Karpas-422 (cell line): ENCODE measurements at regions not wholly inside any gene's neighbourhood (a gene's known extent, or its start where the extent isn't known, plus 50 kb on each side); places are given as distances from the start of the nearest gene placed in this dataset.

Experiments used
- DNase-seq: peaks from one replicate; pipeline ENCODE4 v3.0.0-alpha.2; 2015
- H2AFZ ChIP-seq: fragments of 200-600 bp; sonication (generic); 2 replicates; pipeline ENCODE4 v1.6.1; 2014; ENCODE audit warnings: antibody characterized with exemption, low read length, mixed read lengths
- H3K27ac ChIP-seq: fragments of 200-600 bp; sonication (generic); 2 replicates; pipeline ENCODE4 v1.5.1; 2014; ENCODE audit warnings: mild to moderate bottlenecking, low read length, moderate library complexity
- H3K27me3 ChIP-seq: fragments of 200-600 bp; sonication (generic); 2 replicates; pipeline ENCODE4 v1.6.1; 2014; ENCODE audit warnings: low read length, mixed read lengths
- H3K36me3 ChIP-seq: fragments of 200-600 bp; sonication (generic); 2 replicates; pipeline ENCODE4 v1.6.1; 2014; ENCODE audit warnings: low read length, mixed read lengths; ENCODE audit not compliant: insufficient read depth
- H3K4me1 ChIP-seq: fragments of 200-600 bp; sonication (generic); 2 replicates; pipeline ENCODE4 v1.6.1; 2014; ENCODE audit warnings: mild to moderate bottlenecking, low read length, mixed read lengths
- H3K4me2 ChIP-seq: fragments of 200-600 bp; sonication (generic); 2 replicates; pipeline ENCODE4 v1.6.1; 2014; ENCODE audit warnings: low read length, low read depth, mild to moderate bottlenecking; ENCODE audit not compliant: poor library complexity, severe bottlenecking
- H3K4me3 ChIP-seq: fragments of 200-600 bp; sonication (generic); 2 replicates; pipeline ENCODE4 v1.5.1; 2014; ENCODE audit warnings: mild to moderate bottlenecking, antibody characterized with exemption, low read length, mixed read lengths
- H3K79me2 ChIP-seq: fragments of 200-600 bp; sonication (generic); 2 replicates; pipeline ENCODE4 v1.6.1; 2014; ENCODE audit warnings: mild to moderate bottlenecking, low read length, mixed read lengths
- H3K9ac ChIP-seq: fragments of 200-600 bp; sonication (generic); 2 replicates; pipeline ENCODE4 v1.6.0; 2014; ENCODE audit warnings: low read length
- H3K9me2 ChIP-seq: fragments of 200-600 bp; sonication (generic), shearing (Covaris generic); replicated peaks from 2 replicates; pipeline ENCODE4 v1.6.0; 2014; ENCODE audit warnings: mild to moderate bottlenecking, low read length, moderate library complexity; ENCODE audit not compliant: insufficient read depth
- H3K9me3 ChIP-seq: fragments of 300-700, 200-600 bp; sonication (generic); 2 replicates; pipeline ENCODE4 v1.6.1; 2014; ENCODE audit warnings: low read length, mixed read lengths
- H4K20me1 ChIP-seq: fragments of 200-600 bp; sonication (generic); 2 replicates; pipeline ENCODE4 v1.6.1; 2014; ENCODE audit warnings: mild to moderate bottlenecking, antibody characterized with exemption, low read length, low read depth; ENCODE audit not compliant: insufficient read depth

- Histone ChIP-seq H3K9me2 (no peaks in the 10 kb centered on the region), H2AFZ (no peak overlapping the region), H3K27me3 (no peaks in the 10 kb centered on the region), H4K20me1 (no peaks in the 10 kb centered on the region), H3K27ac (no peak overlapping the region), H3K9ac (no peak overlapping the region), H3K4me1 (no peaks in the 10 kb centered on the region), H3K4me3 (no peak overlapping the region), H3K4me2 (no peak overlapping the region), H3K36me3 (no peaks in the 10 kb centered on the region), H3K9me3 (no peaks in the 10 kb centered on the region), H3K79me2 (no peaks in the 10 kb centered on the region)
- DNase-seq: no peak
Observed at GRCh38 chr13:107121793-107122192, 553.9 kb upstream of the ARGLU1 start.

GRCh38 chr13:107119989-107120881 lies 552.3 kb upstream of the ARGLU1 start:
- Histone ChIP-seq H3K9ac (no peak overlapping the region), H3K4me1 (no peaks in the 10 kb centered on the region), H3K4me3 (no peak overlapping the region), H3K27me3 (no peaks in the 10 kb centered on the region), H3K9me2 (no peaks in the 10 kb centered on the region), H3K79me2 (no peaks in the 10 kb centered on the region), H3K9me3 (no peaks in the 10 kb centered on the region), H4K20me1 (no peaks in the 10 kb centered on the region), H3K27ac (no peak overlapping the region), H3K4me2 (no peak overlapping the region), H3K36me3 (no peaks in the 10 kb centered on the region), H2AFZ (no peak overlapping the region)
- DNase-seq: no peak

- H4K20me1 ChIP-seq: no peaks in the 10 kb centered on the region
- H3K27ac ChIP-seq: no peak overlapping the region
- no peak overlapping the region for H2AFZ ChIP-seq
- H3K9ac ChIP-seq: no peak overlapping the region
- no peak overlapping the region for H3K4me2 ChIP-seq
- no peaks in the 10 kb centered on the region for H3K9me2 ChIP-seq
- no peak overlapping the region for H3K4me3 ChIP-seq
- H3K9me3 ChIP-seq: no peaks in the 10 kb centered on the region
- no peak for DNase-seq
- no peaks in the 10 kb centered on the region for H3K4me1 ChIP-seq
- no peaks in the 10 kb centered on the region for H3K79me2 ChIP-seq
- H3K27me3 ChIP-seq: no peaks in the 10 kb centered on the region
- no peaks in the 10 kb centered on the region for H3K36me3 ChIP-seq
Observed at GRCh38 chr13:107118506-107118905, 550.6 kb upstream of the ARGLU1 start.

- Histone ChIP-seq H3K9me3 (no peaks in the 10 kb centered on the region; the same call in 1 of the 2 replicates), H3K4me2 (no peak overlapping the region), H2AFZ (no peak overlapping the region), H3K27ac (no peak overlapping the region), H3K9me2 (no peaks in the 10 kb centered on the region), H3K79me2 (no peaks in the 10 kb centered on the region), H3K4me1 (no peaks in the 10 kb centered on the region), H3K4me3 (no peak overlapping the region), H3K27me3 (no peaks in the 10 kb centered on the region), H4K20me1 (no peaks in the 10 kb centered on the region), H3K9ac (no peak overlapping the region), H3K36me3 (no peaks in the 10 kb centered on the region)
- no peak for DNase-seq
Observed at GRCh38 chr13:107117327-107118012, 549.5 kb upstream of the ARGLU1 start.

- Histone ChIP-seq H3K9ac (no peak overlapping the region), H3K4me1 (no peaks in the 10 kb centered on the region), H3K27ac (no peak overlapping the region), H3K79me2 (no peaks in the 10 kb centered on the region), H4K20me1 (no peaks in the 10 kb centered on the region), H3K27me3 (no peaks in the 10 kb centered on the region), H3K4me3 (no peak overlapping the region), H3K4me2 (no peak overlapping the region), H2AFZ (no peak overlapping the region), H3K9me2 (no peaks in the 10 kb centered on the region), H3K9me3 (peaks cover 8% of the 10 kb centered on the region), H3K36me3 (no peaks in the 10 kb centered on the region)
- DNase-seq: no peak
Observed at GRCh38 chr13:107113387-107113786, 545.5 kb upstream of the ARGLU1 start.

- Histone ChIP-seq H4K20me1 (no peaks in the 10 kb centered on the region), H2AFZ (no peak overlapping the region), H3K9me3 (peaks cover 8% of the 10 kb centered on the region), H3K79me2 (no peaks in the 10 kb centered on the region), H3K4me3 (no peak overlapping the region), H3K36me3 (no peaks in the 10 kb centered on the region), H3K27me3 (no peaks in the 10 kb centered on the region), H3K9ac (no peak overlapping the region), H3K4me2 (no peak overlapping the region), H3K4me1 (no peaks in the 10 kb centered on the region), H3K9me2 (no peaks in the 10 kb centered on the region), H3K27ac (no peak overlapping the region)
- no peak for DNase-seq
Observed at GRCh38 chr13:107111248-107111647, 543.3 kb upstream of the ARGLU1 start.

GRCh38 chr13:107104631-107105030 lies 536.7 kb upstream of the ARGLU1 start:
- Histone ChIP-seq H2AFZ (no peak overlapping the region), H3K4me2 (no peak overlapping the region), H4K20me1 (no peaks in the 10 kb centered on the region), H3K4me1 (no peaks in the 10 kb centered on the region), H3K36me3 (no peaks in the 10 kb centered on the region), H3K9me3 (peaks cover 13% of the 10 kb centered on the region; the same call in 1 of the 2 replicates), H3K27me3 (no peaks in the 10 kb centered on the region), H3K27ac (no peak overlapping the region), H3K79me2 (no peaks in the 10 kb centered on the region), H3K4me3 (no peak overlapping the region), H3K9ac (no peak overlapping the region), H3K9me2 (no peaks in the 10 kb centered on the region; the same call in 1 of the 2 replicates)
- no peak for DNase-seq

GRCh38 chr13:107102676-107103075 lies 534.7 kb upstream of the ARGLU1 start:
- Histone ChIP-seq H3K36me3 (no peaks in the 10 kb centered on the region), H4K20me1 (no peaks in the 10 kb centered on the region), H3K4me1 (no peaks in the 10 kb centered on the region), H2AFZ (no peak overlapping the region), H3K4me3 (no peak overlapping the region), H3K27ac (no peak overlapping the region), H3K9me2 (no peaks in the 10 kb centered on the region; the same call in 1 of the 2 replicates), H3K9ac (no peak overlapping the region), H3K4me2 (no peak overlapping the region), H3K79me2 (no peaks in the 10 kb centered on the region), H3K27me3 (no peaks in the 10 kb centered on the region), H3K9me3 (peaks cover 15% of the 10 kb centered on the region; the same call in 1 of the 2 replicates)
- no peak for DNase-seq
